Lower leg skin (tissue), 3 donors: ENCODE measurements at regions not wholly inside any gene's neighbourhood (a gene's known extent, or its start where the extent isn't known, plus 50 kb on each side); places are given as distances from the start of the nearest gene placed in this dataset.
A peak's percentile ranks its signal among the peaks of the same experiment; 100 is the strongest.
"Not testable (repeated sequence)": the region's sequence is repeated elsewhere in the genome, so short reads cannot be mapped to it uniquely, and the experiment has no call there.

Source experiments
- DNase-seq, 2 donors: peaks; one replicate each; pipeline ENCODE4 v3.0.0-alpha.2; 2019; ENCODE audit warnings: low spot score in 2 of 2
- H3K4me3 ChIP-seq: fragments of 200-600 bp; sonication (generic); 2 replicates; pipeline ENCODE4 v1.5.1; 2017; ENCODE audit warnings: mild to moderate bottlenecking, low read depth; ENCODE audit not compliant: poor library complexity, severe bottlenecking
- WGBS, 2 donors: methylation state at CpG; one replicate each; pipeline ENCODE4 v1.1.5; 2018; 5-methylcytosine and 5-hydroxymethylcytosine counted together
- intact Hi-C: fragments of 100-400 bp; cut with DNase I; formaldehyde crosslinking; loops from one replicate; pipeline ENCODE4 v1.15.0; 2023; ENCODE audit warnings: low total_unique reads

- DNase-seq, result peak in 1 of 2 donors; percentile 86
- intact Hi-C loops, H3K4me3 ChIP-seq: not testable (repeated sequence)
- WGBS, 2 donors, result 60 to 66% methylated on average over 5 of the region's 5 CpGs
Measured at GRCh38 chr20:29516847-29517246, 1740.6 kb upstream of the DEFB115 start.

GRCh38 chr20:29519610-29520241 lies 1737.7 kb upstream of the DEFB115 start:
- intact Hi-C loops, H3K4me3 ChIP-seq, DNase-seq: not testable (repeated sequence)
- 40 to 50% methylated on average over 5 of the region's 5 CpGs for WGBS, 2 donors

- H3K4me3 ChIP-seq, DNase-seq, intact Hi-C loops: not testable (repeated sequence)
- 31 to 56% methylated on average over 4 of the region's 4 CpGs for WGBS, 2 donors
Measured at GRCh38 chr20:29533566-29534177, 1723.8 kb upstream of the DEFB115 start.

GRCh38 chr20:29566901-29567635 lies 1690.4 kb upstream of the DEFB115 start:
- 56 to 71% methylated on average over 44 of the region's 44 CpGs for WGBS, 2 donors
- intact Hi-C loops, H3K4me3 ChIP-seq, DNase-seq: not testable (repeated sequence)

- H3K4me3 ChIP-seq, DNase-seq, intact Hi-C loops: not testable (repeated sequence)
- 49 to 58% methylated on average over 23 of the region's 23 CpGs for WGBS, 2 donors
Measured at GRCh38 chr20:29567671-29568070, 1689.8 kb upstream of the DEFB115 start.

GRCh38 chr20:29570126-29570525 lies 1687.3 kb upstream of the DEFB115 start:
- DNase-seq, intact Hi-C loops, H3K4me3 ChIP-seq: not testable (repeated sequence)
- 66 to 76% methylated on average over 5 of the region's 5 CpGs for WGBS, 2 donors

GRCh38 chr20:29589530-29589929 lies 1667.9 kb upstream of the DEFB115 start:
- intact Hi-C loops, DNase-seq, H3K4me3 ChIP-seq: not testable (repeated sequence)
- WGBS, 2 donors, result 66 to 80% methylated on average over 2 of the region's 2 CpGs

- H3K4me3 ChIP-seq, DNase-seq, intact Hi-C loops: not testable (repeated sequence)
- WGBS, 2 donors, result 12 to 17% methylated on average over 1 of the region's 1 CpG
Measured at GRCh38 chr20:29604163-29604562, 1653.3 kb upstream of the DEFB115 start.

GRCh38 chr20:29606171-29606570 lies 1651.3 kb upstream of the DEFB115 start:
- H3K4me3 ChIP-seq, DNase-seq, intact Hi-C loops: not testable (repeated sequence)
- WGBS, 2 donors, result 60 to 73% methylated on average over 3 of the region's 3 CpGs

GRCh38 chr20:29629395-29629794 lies 1628.1 kb upstream of the DEFB115 start:
- DNase-seq, intact Hi-C loops, H3K4me3 ChIP-seq: not testable (repeated sequence)
- 93 to 98% methylated on average over 1 of the region's 1 CpG for WGBS, 2 donors
